SK-N-SH (cell line): ENCODE measurements at regions not wholly inside any gene's neighbourhood (a gene's known extent, or its start where the extent isn't known, plus 50 kb on each side); places are given as distances from the start of the nearest gene placed in this dataset.
"Not testable (repeated sequence)": the region's sequence is repeated elsewhere in the genome, so short reads cannot be mapped to it uniquely, and the experiment has no call there.

ENCODE experiments used
- CTCF ChIA-PET: fragments of 300-600, 350-600 bp; formaldehyde crosslinking; extraction: SDS; loops from one replicate; lab custom pipeline; 2021; lab: Yijun Ruan, JAX
- POLR2A ChIA-PET: fragments of 350-600 bp; sonication (Branson Sonifier 250); formaldehyde crosslinking; extraction: SDS; loops from one replicate; lab custom pipeline; 2020; ENCODE audit warnings: antibody characterized with exemption, inconsistent platforms; lab: Yijun Ruan, JAX
- DNase-seq: peaks from one replicate; pipeline ENCODE4 v3.0.0; 2012
- H2AFZ ChIP-seq: fragments of 200-600 bp; sonication (generic); 2 replicates; pipeline ENCODE4 v1.8.1; 2016; ENCODE audit warnings: antibody characterized with exemption, mild to moderate bottlenecking, low read depth
- H3F3A ChIP-seq: fragments of 200-600 bp; sonication (generic); replicated peaks from 2 replicates; pipeline ENCODE3; 2016; ENCODE audit warnings: antibody characterized with exemption, mild to moderate bottlenecking; ENCODE audit not compliant: insufficient read depth
- H3K27ac ChIP-seq, 2 experiments: fragments of 200-500 bp in 1 of 2; fragments of 200-600 bp in 1 of 2; sonication (Bioruptor generic) in 1 of 2; sonication (generic), shearing (Covaris generic) in 1 of 2; 2 replicates each; pipeline versions ENCODE4 v1.5.1 to v1.6.1; 2014 to 2016; ENCODE audit warnings: low read depth in 2 of 2, inconsistent platforms in 1 of 2, low read length in 1 of 2, mild to moderate bottlenecking in 1 of 2, mixed read lengths in 1 of 2
- H3K27me3 ChIP-seq: fragments of 200-600 bp; sonication (generic), shearing (Covaris generic); 2 replicates; pipeline ENCODE4 v1.6.1; 2016; ENCODE audit warnings: mixed run types; ENCODE audit not compliant: insufficient read depth
- H3K36me3 ChIP-seq, 2 experiments: fragments of 200-500 bp in 1 of 2; fragments of 200-600 bp in 1 of 2; sonication (Bioruptor generic) in 1 of 2; sonication (generic) in 1 of 2; replicated peaks in 1 of 2; 2 replicates each; pipeline versions ENCODE3 to v1.5.1; 2014 to 2016; ENCODE audit warnings: low read length in 1 of 2, mild to moderate bottlenecking in 1 of 2; ENCODE audit not compliant: insufficient read depth in 2 of 2, control insufficient read depth in 1 of 2
- H3K4me1 ChIP-seq, 2 experiments: fragments of 200-500 bp in 1 of 2; fragments of 200-600 bp in 1 of 2; sonication (Bioruptor generic) in 1 of 2; sonication (generic), shearing (Covaris generic) in 1 of 2; 2 replicates each; pipeline versions ENCODE4 v1.5.1 to v1.6.1; 2014 to 2016; ENCODE audit warnings: low read depth in 1 of 2, low read length in 1 of 2, mixed run types in 1 of 2; ENCODE audit not compliant: insufficient read depth in 2 of 2, control insufficient read depth in 1 of 2
- H3K4me2 ChIP-seq: fragments of 200-600 bp; sonication (generic), shearing (Covaris generic); 2 replicates; pipeline ENCODE4 v1.6.1; 2017; ENCODE audit warnings: mixed run types
- H3K4me3 ChIP-seq, 2 experiments: fragments of 200-500 bp in 1 of 2; fragments of 200-600 bp in 1 of 2; sonication (Bioruptor generic) in 1 of 2; sonication (generic), shearing (Covaris generic) in 1 of 2; 2 replicates each; pipeline versions ENCODE4 v1.5.1 to v1.8.1; 2014 to 2016; ENCODE audit warnings: low read depth in 2 of 2, inconsistent platforms in 1 of 2, low read length in 1 of 2, mild to moderate bottlenecking in 1 of 2, mixed read lengths in 1 of 2, moderate library complexity in 1 of 2
- H3K79me2 ChIP-seq: fragments of 200-600 bp; sonication (generic); 2 replicates; pipeline ENCODE4 v1.8.1; 2017; ENCODE audit warnings: mild to moderate bottlenecking; ENCODE audit not compliant: insufficient read depth
- H3K9ac ChIP-seq: fragments of 200-600 bp; sonication (generic); 2 replicates; pipeline ENCODE4 v1.6.1; 2017; ENCODE audit warnings: mixed run types
- H3K9me2 ChIP-seq: fragments of 200-600 bp; sonication (generic); 2 replicates; pipeline ENCODE4 v1.6.1; 2017; ENCODE audit warnings: mixed run types
- H3K9me3 ChIP-seq: fragments of 200-600 bp; sonication (generic); 2 replicates; pipeline ENCODE4 v1.6.1; 2017; ENCODE audit warnings: mixed run types, mild to moderate bottlenecking, moderate library complexity
- H4K20me1 ChIP-seq: fragments of 200-600 bp; sonication (generic); 2 replicates; pipeline ENCODE4 v1.6.1; 2017; ENCODE audit warnings: mild to moderate bottlenecking, mixed run types; ENCODE audit not compliant: insufficient read depth
- CTCF ChIP-seq: fragments of 200-600 bp; sonication (generic); IDR thresholded peaks from 2 replicates; pipeline ENCODE4 v1.6.1; 2017; ENCODE audit warnings: antibody characterized with exemption, mild to moderate bottlenecking, moderate library complexity
- ELF1 ChIP-seq: IDR thresholded peaks from 2 replicates; pipeline ENCODE4 v1.4.0; 2012
- EZH2phosphoT487 ChIP-seq: fragments of 200-600 bp; sonication (generic); IDR thresholded peaks from 2 replicates; pipeline ENCODE4 v1.6.1; 2017; ENCODE audit warnings: low read depth, mixed run types, mild to moderate bottlenecking, antibody characterized with exemption, moderate library complexity, borderline replicate concordance
- FOSL2 ChIP-seq: IDR thresholded peaks from 2 replicates; pipeline ENCODE4 v1.4.0; 2012; ENCODE audit warnings: low read depth, mild to moderate bottlenecking, moderate library complexity, borderline replicate concordance
- GABPA ChIP-seq: IDR thresholded peaks from 2 replicates; pipeline ENCODE4 v1.4.0; 2012; ENCODE audit warnings: low read depth, mild to moderate bottlenecking
- JUND ChIP-seq: IDR thresholded peaks from 2 replicates; pipeline ENCODE4 v1.4.0; 2012
- MXI1 ChIP-seq: IDR thresholded peaks from 2 replicates; pipeline ENCODE4 v1.6.1; 2012; ENCODE audit warnings: mild to moderate bottlenecking, low read depth, low read length, improper control_type of control experiment
- NFIC ChIP-seq: IDR thresholded peaks from 2 replicates; pipeline ENCODE4 v1.4.0; 2012; ENCODE audit warnings: borderline replicate concordance
- NRF1 ChIP-seq: IDR thresholded peaks from 2 replicates; pipeline ENCODE4 v1.6.1; 2012; ENCODE audit warnings: low read depth, mild to moderate bottlenecking, low read length
- PBX3 ChIP-seq: IDR thresholded peaks from 2 replicates; pipeline ENCODE4; 2012
- POLR2AphosphoS5 ChIP-seq: IDR thresholded peaks from 2 replicates; pipeline ENCODE4 v1.6.1; 2012; ENCODE audit warnings: low read depth, low read length
- RAD21 ChIP-seq: IDR thresholded peaks from 2 replicates; pipeline ENCODE4 v1.6.1; 2012; ENCODE audit warnings: mild to moderate bottlenecking, low read length
- RFX5 ChIP-seq: IDR thresholded peaks from 2 replicates; pipeline ENCODE4 v1.6.1; 2012; ENCODE audit warnings: mild to moderate bottlenecking, improper control_type of control experiment, low read length
- TCF12 ChIP-seq: IDR thresholded peaks from 2 replicates; pipeline ENCODE4 v1.4.0; 2012
- TEAD4 ChIP-seq: IDR thresholded peaks from 2 replicates; pipeline ENCODE4 v1.4.0; 2012; ENCODE audit warnings: mild to moderate bottlenecking, borderline replicate concordance; ENCODE audit not compliant: insufficient read depth
- YY1 ChIP-seq: IDR thresholded peaks from 2 replicates; pipeline ENCODE4 v1.4.0; 2012; ENCODE audit warnings: low read depth, mild to moderate bottlenecking
- WGBS: methylation state at CpG from one replicate; pipeline ENCODE4 v1.1.6; 2017; ENCODE audit warnings: low lambda C conversion rate; 5-methylcytosine and 5-hydroxymethylcytosine counted together
- TF ChIP-seq, protein P1 (sequence below): IDR thresholded peaks from 2 replicates; pipeline ENCODE4 v1.4.0; 2012; ENCODE audit warnings: low read depth
- TF ChIP-seq, protein P2 (sequence below): IDR thresholded peaks from 2 replicates; pipeline ENCODE4 v1.4.0; 2012; ENCODE audit warnings: low read depth, borderline replicate concordance
- TF ChIP-seq, protein P3 (sequence below): IDR thresholded peaks from 2 replicates; pipeline ENCODE4 v1.6.1; 2012; ENCODE audit warnings: mild to moderate bottlenecking, low read depth, low read length, moderate library complexity

- TF ChIP-seq MXI1 (no peak), CTCF (no peak), PBX3 (no peak), TEAD4 (no peak), NFIC (no peak), ELF1 (no peak), EZH2phosphoT487 (no peak), RFX5 (no peak), JUND (no peak), YY1 (no peak), RAD21 (no peak), GABPA (no peak), POLR2AphosphoS5 (no peak), FOSL2 (no peak), TCF12 (no peak), NRF1 (no peak)
- TF ChIP-seq, protein P1, sequence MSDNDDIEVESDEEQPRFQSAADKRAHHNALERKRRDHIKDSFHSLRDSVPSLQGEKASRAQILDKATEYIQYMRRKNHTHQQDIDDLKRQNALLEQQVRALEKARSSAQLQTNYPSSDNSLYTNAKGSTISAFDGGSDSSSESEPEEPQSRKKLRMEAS: no peak
- TF ChIP-seq, protein P2, sequence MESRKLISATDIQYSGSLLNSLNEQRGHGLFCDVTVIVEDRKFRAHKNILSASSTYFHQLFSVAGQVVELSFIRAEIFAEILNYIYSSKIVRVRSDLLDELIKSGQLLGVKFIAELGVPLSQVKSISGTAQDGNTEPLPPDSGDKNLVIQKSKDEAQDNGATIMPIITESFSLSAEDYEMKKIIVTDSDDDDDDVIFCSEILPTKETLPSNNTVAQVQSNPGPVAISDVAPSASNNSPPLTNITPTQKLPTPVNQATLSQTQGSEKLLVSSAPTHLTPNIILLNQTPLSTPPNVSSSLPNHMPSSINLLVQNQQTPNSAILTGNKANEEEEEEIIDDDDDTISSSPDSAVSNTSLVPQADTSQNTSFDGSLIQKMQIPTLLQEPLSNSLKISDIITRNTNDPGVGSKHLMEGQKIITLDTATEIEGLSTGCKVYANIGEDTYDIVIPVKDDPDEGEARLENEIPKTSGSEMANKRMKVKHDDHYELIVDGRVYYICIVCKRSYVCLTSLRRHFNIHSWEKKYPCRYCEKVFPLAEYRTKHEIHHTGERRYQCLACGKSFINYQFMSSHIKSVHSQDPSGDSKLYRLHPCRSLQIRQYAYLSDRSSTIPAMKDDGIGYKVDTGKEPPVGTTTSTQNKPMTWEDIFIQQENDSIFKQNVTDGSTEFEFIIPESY: no peak
- TF ChIP-seq, protein P3, sequence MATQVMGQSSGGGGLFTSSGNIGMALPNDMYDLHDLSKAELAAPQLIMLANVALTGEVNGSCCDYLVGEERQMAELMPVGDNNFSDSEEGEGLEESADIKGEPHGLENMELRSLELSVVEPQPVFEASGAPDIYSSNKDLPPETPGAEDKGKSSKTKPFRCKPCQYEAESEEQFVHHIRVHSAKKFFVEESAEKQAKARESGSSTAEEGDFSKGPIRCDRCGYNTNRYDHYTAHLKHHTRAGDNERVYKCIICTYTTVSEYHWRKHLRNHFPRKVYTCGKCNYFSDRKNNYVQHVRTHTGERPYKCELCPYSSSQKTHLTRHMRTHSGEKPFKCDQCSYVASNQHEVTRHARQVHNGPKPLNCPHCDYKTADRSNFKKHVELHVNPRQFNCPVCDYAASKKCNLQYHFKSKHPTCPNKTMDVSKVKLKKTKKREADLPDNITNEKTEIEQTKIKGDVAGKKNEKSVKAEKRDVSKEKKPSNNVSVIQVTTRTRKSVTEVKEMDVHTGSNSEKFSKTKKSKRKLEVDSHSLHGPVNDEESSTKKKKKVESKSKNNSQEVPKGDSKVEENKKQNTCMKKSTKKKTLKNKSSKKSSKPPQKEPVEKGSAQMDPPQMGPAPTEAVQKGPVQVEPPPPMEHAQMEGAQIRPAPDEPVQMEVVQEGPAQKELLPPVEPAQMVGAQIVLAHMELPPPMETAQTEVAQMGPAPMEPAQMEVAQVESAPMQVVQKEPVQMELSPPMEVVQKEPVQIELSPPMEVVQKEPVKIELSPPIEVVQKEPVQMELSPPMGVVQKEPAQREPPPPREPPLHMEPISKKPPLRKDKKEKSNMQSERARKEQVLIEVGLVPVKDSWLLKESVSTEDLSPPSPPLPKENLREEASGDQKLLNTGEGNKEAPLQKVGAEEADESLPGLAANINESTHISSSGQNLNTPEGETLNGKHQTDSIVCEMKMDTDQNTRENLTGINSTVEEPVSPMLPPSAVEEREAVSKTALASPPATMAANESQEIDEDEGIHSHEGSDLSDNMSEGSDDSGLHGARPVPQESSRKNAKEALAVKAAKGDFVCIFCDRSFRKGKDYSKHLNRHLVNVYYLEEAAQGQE: no peak
- Histone ChIP-seq H3K27ac (no peak overlapping the region), H3K4me3 (no peak overlapping the region), H3K4me2 (no peak overlapping the region), H3K9me2 (no peaks in the 10 kb centered on the region), H3K36me3 (no peaks in the 10 kb centered on the region), H4K20me1 (no peaks in the 10 kb centered on the region), H3F3A (no peaks in the 10 kb centered on the region), H3K9me3 (no peaks in the 10 kb centered on the region), H2AFZ (no peak overlapping the region), H3K9ac (no peak overlapping the region), H3K4me1 (no peaks in the 10 kb centered on the region), H3K27me3 (no peaks in the 10 kb centered on the region), H3K79me2 (no peaks in the 10 kb centered on the region)
- DNase-seq: no peak
- 38% methylated on average over 7 of the region's 7 CpGs for WGBS
- ChIA-PET CTCF (no interaction called here), POLR2A (no interaction called here)
Measured at GRCh38 chr6:67467341-67467740, 1167.7 kb upstream of the ADGRB3 start.

- H3K9me3 ChIP-seq, H3K4me1 ChIP-seq, H3K27me3 ChIP-seq, POLR2A ChIA-PET, H3K9ac ChIP-seq, H3K4me3 ChIP-seq, H3K79me2 ChIP-seq, H3K27ac ChIP-seq, H3K4me2 ChIP-seq, H4K20me1 ChIP-seq, H2AFZ ChIP-seq, H3F3A ChIP-seq, H3K36me3 ChIP-seq, CTCF ChIA-PET, DNase-seq, H3K9me2 ChIP-seq: not testable (repeated sequence)
- 50% methylated on average over 1 of the region's 1 CpG for WGBS
Measured at GRCh38 chr6:67462725-67463124, 1172.4 kb upstream of the ADGRB3 start.
